ENCODE measurements at regions not wholly inside any gene's neighbourhood (a gene's known extent, or its start where the extent isn't known, plus 50 kb on each side); places are given as distances from the start of the nearest gene placed in this dataset.

DNA sequence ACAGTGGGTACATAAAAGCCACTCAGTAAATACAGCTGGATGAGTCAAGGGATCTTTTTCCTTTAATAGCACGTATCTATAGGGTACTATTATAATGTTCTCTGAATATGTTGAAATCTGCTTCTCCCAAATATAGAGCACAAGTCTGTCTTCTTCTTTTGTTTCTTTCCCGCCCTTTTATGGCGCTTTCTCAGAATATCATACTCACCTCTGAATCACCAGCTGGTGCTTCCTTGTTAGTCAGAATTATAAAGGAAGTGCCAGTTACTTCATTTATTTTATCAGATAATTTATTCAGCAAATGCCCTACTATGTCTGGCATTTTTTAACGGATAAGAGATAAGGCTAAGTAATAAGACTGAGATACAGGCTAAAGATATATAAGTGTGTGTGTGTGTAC, 772.9 kb downstream of the SORCS3 start:
- no peak overlapping the region for H2BK12ac ChIP-seq (ENCODE audit: low read depth, low read length)
- no peaks in the 10 kb centered on the region for H3K36me3 ChIP-seq (ENCODE audit: control insufficient read depth in 2 of 4, insufficient read depth in 4 of 4, low read length in 3 of 4)
- FAIRE-seq (no peak), DNase-seq (ENCODE audit: low read depth in 1 of 2, low spot score in 2 of 2) (no peak)
- no peaks in the 10 kb centered on the region; the same call in 1 of the 2 replicates for H3K79me1 ChIP-seq (ENCODE audit: low read depth, low read length)
- no peak overlapping the region for H2BK5ac ChIP-seq (ENCODE audit: low read depth, low read length)
- no peak overlapping the region for H4K8ac ChIP-seq (ENCODE audit: extremely low read depth, insufficient read depth, low read length)
- H3K27me3 ChIP-seq (replicated peaks in 1 of 4; ENCODE audit: control insufficient read depth in 3 of 4, extremely low read depth in 1 of 4, insufficient read depth in 3 of 4, low read length in 3 of 4): no peaks in the 10 kb centered on the region
- H2BK20ac ChIP-seq (ENCODE audit: low read length): no peak overlapping the region
- no peak overlapping the region for H3K18ac ChIP-seq (ENCODE audit: extremely low read depth, low read length)
- H3K4ac ChIP-seq (replicated peaks; ENCODE audit: insufficient read length, low read depth, low read length): no peak overlapping the region
- no peak overlapping the region for H3K4me3 ChIP-seq (ENCODE audit: extremely low read depth in 1 of 4, insufficient read depth in 2 of 4, low read depth in 3 of 4, low read length in 4 of 4)
- H4K91ac ChIP-seq (replicated peaks; ENCODE audit: insufficient read length, low read length): no peak overlapping the region
- H2BK15ac ChIP-seq (ENCODE audit: low read length): no peak overlapping the region
- H3K9me3 ChIP-seq (ENCODE audit: insufficient read depth in 2 of 2, low read depth in 1 of 2, low read length in 1 of 2): no peaks in the 10 kb centered on the region
- no peak overlapping the region for H2BK120ac ChIP-seq (replicated peaks; ENCODE audit: low read depth, low read length)
- no peaks in the 10 kb centered on the region for H3K79me2 ChIP-seq (ENCODE audit: control insufficient read depth in 1 of 2, insufficient read depth in 2 of 2, low read length in 2 of 2)
- no peak overlapping the region for H3K27ac ChIP-seq (ENCODE audit: low read depth, low read length)
- H3K9ac ChIP-seq (replicated peaks in 1 of 4; ENCODE audit: extremely low read depth in 1 of 4, low read depth in 3 of 4, low read length in 3 of 4): no peak overlapping the region
- no peak overlapping the region for H3K4me2 ChIP-seq (ENCODE audit: insufficient read depth in 1 of 2, low read depth in 2 of 2, low read length in 2 of 2)
- no peaks in the 10 kb centered on the region for H3K4me1 ChIP-seq (replicated peaks in 1 of 4; ENCODE audit: control insufficient read depth in 3 of 4, insufficient read depth in 4 of 4, low read length in 3 of 4)
- no peak overlapping the region for H3K23ac ChIP-seq (ENCODE audit: insufficient read length)
- no peak overlapping the region for H3K56ac ChIP-seq (replicated peaks; ENCODE audit: insufficient read length, low read depth, low read length)
- H3K23me2 ChIP-seq (ENCODE audit: low read depth, low read length): no peaks in the 10 kb centered on the region
- 92% methylated on average over 4 of the region's 4 CpGs; no CpG with 5 or more reads in 1 of the 2 experiments for WGBS, 2 experiments (ENCODE audit: extremely low coverage in 1 of 2, insufficient coverage in 1 of 2, insufficient read length in 1 of 2, insufficient replicate concordance in 2 of 2, low coverage in 1 of 2, low lambda C conversion rate in 2 of 2, missing lambda C conversion rate in 1 of 2)
- no peak overlapping the region for H4K5ac ChIP-seq (ENCODE audit: insufficient read length, low read depth, low read length)
- no peaks in the 10 kb centered on the region for H4K20me1 ChIP-seq (replicated peaks in 1 of 2; ENCODE audit: control insufficient read depth in 1 of 2, insufficient read depth in 2 of 2, low read length in 2 of 2)
- H3K14ac ChIP-seq (ENCODE audit: insufficient read length): no peak overlapping the region
- H2AK5ac ChIP-seq (ENCODE audit: low read depth, low read length): no peak overlapping the region
- H2AFZ ChIP-seq (ENCODE audit: low read length): no peak overlapping the region
- ChIA-PET CTCF (ENCODE audit: partially characterized antibody) (no interaction called here), POLR2A (ENCODE audit: partially characterized antibody) (no interaction called here)
- TF ChIP-seq TCF12 (IDR thresholded peaks at IDR 0.05; ENCODE audit: low read depth, low read length) (no peak), KDM5A (IDR thresholded peaks at IDR 0.05; ENCODE audit: low read length) (no peak), POLR2AphosphoS5 (IDR thresholded peaks at IDR 0.05; ENCODE audit: low read depth, low read length) (no peak), BCL11A (IDR thresholded peaks at IDR 0.05; ENCODE audit: low read depth in 2 of 2, low read length in 2 of 2) (no peak), CTBP2 (IDR thresholded peaks at IDR 0.05; ENCODE audit: borderline replicate concordance, insufficient read depth, insufficient read length, low read length) (no peak), KDM1A (IDR thresholded peaks at IDR 0.05; ENCODE audit: borderline replicate concordance, low read length) (no peak), CEBPB (IDR thresholded peaks at IDR 0.05; ENCODE audit: low read depth, low read length) (no peak), RXRA (IDR thresholded peaks at IDR 0.05; ENCODE audit: insufficient read depth, low read depth, low read length) (no peak), NANOG (IDR thresholded peaks at IDR 0.05; ENCODE audit: insufficient read depth, low read depth, low read length, poor library complexity, severe bottlenecking) (no peak), TAF1 (IDR thresholded peaks at IDR 0.05; ENCODE audit: low read depth, low read length) (no peak), FOSL1 (IDR thresholded peaks at IDR 0.05; ENCODE audit: insufficient read depth, low read depth, low read length) (no peak), ASH2L (IDR thresholded peaks at IDR 0.05; ENCODE audit: low read length) (no peak), BACH1 (IDR thresholded peaks at IDR 0.05; ENCODE audit: low read length) (no peak), CHD1 (IDR thresholded peaks at IDR 0.05; ENCODE audit: low read depth, low read length) (no peak)
- TF ChIP-seq, protein P1, sequence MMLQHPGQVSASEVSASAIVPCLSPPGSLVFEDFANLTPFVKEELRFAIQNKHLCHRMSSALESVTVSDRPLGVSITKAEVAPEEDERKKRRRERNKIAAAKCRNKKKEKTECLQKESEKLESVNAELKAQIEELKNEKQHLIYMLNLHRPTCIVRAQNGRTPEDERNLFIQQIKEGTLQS (IDR thresholded peaks at IDR 0.05; ENCODE audit: insufficient read depth, low read depth, low read length): no peak
- TF ChIP-seq, protein P2, sequence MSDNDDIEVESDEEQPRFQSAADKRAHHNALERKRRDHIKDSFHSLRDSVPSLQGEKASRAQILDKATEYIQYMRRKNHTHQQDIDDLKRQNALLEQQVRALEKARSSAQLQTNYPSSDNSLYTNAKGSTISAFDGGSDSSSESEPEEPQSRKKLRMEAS (IDR thresholded peaks at IDR 0.05): no peak
